Liver (tissue), 3 donors: ENCODE measurements at regions not wholly inside any gene's neighbourhood (a gene's known extent, or its start where the extent isn't known, plus 50 kb on each side); places are given as distances from the start of the nearest gene placed in this dataset.

ENCODE experiments used
- CTCF ChIP-seq: fragments of 150-350 bp; IDR thresholded peaks from 2 replicates; pipeline ENCODE4 v1.5.1; 2017; ENCODE audit warnings: improper control_type of control experiment, low read depth, low read length; ENCODE audit not compliant: missing input control
- HNF4A ChIP-seq, 2 donors: conservative IDR thresholded peaks; 2 replicates each; pipeline ENCODE4 v1.6.1; 2016; ENCODE audit warnings: antibody characterized with exemption in 2 of 2, mild to moderate bottlenecking in 2 of 2
- JUND ChIP-seq, 2 donors: IDR thresholded peaks; 2 replicates each; pipeline ENCODE4 v1.6.1; 2016; ENCODE audit warnings: antibody characterized with exemption in 2 of 2
- MAX ChIP-seq: IDR thresholded peaks from 2 replicates; pipeline ENCODE4 v1.6.1; 2016; ENCODE audit warnings: antibody characterized with exemption
- TAF1 ChIP-seq: conservative IDR thresholded peaks from 2 replicates; pipeline ENCODE4 v1.6.1; 2016; ENCODE audit warnings: antibody characterized with exemption, mild to moderate bottlenecking
- YY1 ChIP-seq: IDR thresholded peaks from 2 replicates; pipeline ENCODE4 v1.6.1; 2016; ENCODE audit warnings: antibody characterized with exemption, mild to moderate bottlenecking
- donor health status: healthy.
- donor health status: healthy.

GRCh38 chr2:219985017-219985416 is 357.6 kb downstream of the SLC4A3 start:
- no peak for TF ChIP-seq CTCF
- no peak for TF ChIP-seq MAX
- TF ChIP-seq YY1, result no peak
- no peak for TF ChIP-seq TAF1
- no peak for TF ChIP-seq HNF4A (conservative IDR thresholded peaks at IDR 0.05)
- no peak for TF ChIP-seq JUND (IDR thresholded peaks at IDR 0.05)
